GM23338 (cell line): ENCODE measurements at regions not wholly inside any gene's neighbourhood (a gene's known extent, or its start where the extent isn't known, plus 50 kb on each side); places are given as distances from the start of the nearest gene placed in this dataset.

Source experiments
- ATAC-seq: fragments of 200-7000 bp; cut with Tn5 transposase; 3 replicates; pipeline ENCODE4 v1.9.1; 2020
- DNase-seq: peaks from one replicate; pipeline ENCODE4 v3.0.0-alpha.2; 2015; ENCODE audit warnings: low spot score
- H2AFZ ChIP-seq: fragments of 200-600 bp; sonication (generic); 2 replicates; pipeline ENCODE4 v1.8.0; 2016; ENCODE audit warnings: antibody characterized with exemption, mild to moderate bottlenecking, moderate library complexity
- H3F3A ChIP-seq: fragments of 200-600 bp; sonication (generic); replicated peaks from 2 replicates; pipeline ENCODE4 v1.8.0; 2017; ENCODE audit warnings: antibody characterized with exemption, mixed run types, low read depth
- H3K27ac ChIP-seq: fragments of 200-600 bp; sonication (generic); 2 replicates; pipeline ENCODE4 v1.6.1; 2016; ENCODE audit warnings: low read depth
- H3K27me3 ChIP-seq: fragments of 200-600 bp; sonication (generic); 2 replicates; pipeline ENCODE4 v1.8.0; 2016; ENCODE audit warnings: mild to moderate bottlenecking, mixed run types, moderate library complexity; ENCODE audit not compliant: insufficient read depth
- H3K36me3 ChIP-seq: fragments of 200-600 bp; sonication (generic); 2 replicates; pipeline ENCODE4 v1.8.0; 2016; ENCODE audit warnings: mild to moderate bottlenecking; ENCODE audit not compliant: insufficient read depth
- H3K4me1 ChIP-seq: fragments of 200-600 bp; sonication (generic); 2 replicates; pipeline ENCODE4 v1.8.0; 2016; ENCODE audit warnings: mild to moderate bottlenecking, moderate library complexity; ENCODE audit not compliant: insufficient read depth
- H3K4me2 ChIP-seq: fragments of 200-600 bp; sonication (generic); 2 replicates; pipeline ENCODE4 v1.7.1; 2017; ENCODE audit warnings: mixed run types
- H3K4me3 ChIP-seq: fragments of 200-600 bp; sonication (generic); 2 replicates; pipeline ENCODE4 v1.6.1; 2016; ENCODE audit warnings: mixed run types
- H3K79me2 ChIP-seq: fragments of 200-600 bp; sonication (generic); replicated peaks from 2 replicates; pipeline ENCODE4 v1.8.0; 2017; ENCODE audit warnings: mild to moderate bottlenecking; ENCODE audit not compliant: insufficient read depth
- H3K9me2 ChIP-seq: fragments of 200-600 bp; sonication (generic); 2 replicates; pipeline ENCODE4 v1.8.0; 2017; ENCODE audit not compliant: insufficient read depth
- H4K20me1 ChIP-seq: fragments of 200-600 bp; sonication (generic); replicated peaks from 2 replicates; pipeline ENCODE4 v1.8.0; 2017; ENCODE audit warnings: mild to moderate bottlenecking; ENCODE audit not compliant: insufficient read depth
- H3K27ac Mint-ChIP-seq: 2 replicates; pipeline ENCODE4 v1.8.0; 2020; ENCODE audit warnings: inconsistent platforms, mild to moderate bottlenecking, moderate library complexity, mixed read lengths
- H3K27me3 Mint-ChIP-seq: 3 replicates; pipeline ENCODE4 v1.8.0; 2022; ENCODE audit warnings: low read depth, mild to moderate bottlenecking, moderate library complexity, mixed read lengths, inconsistent platforms; ENCODE audit not compliant: insufficient read depth, poor library complexity
- H3K36me3 Mint-ChIP-seq: 3 replicates; pipeline ENCODE4 v1.8.0; 2021; ENCODE audit warnings: low read depth, mild to moderate bottlenecking, inconsistent platforms, moderate library complexity, mixed read lengths
- H3K4me1 Mint-ChIP-seq: 3 replicates; pipeline ENCODE4 v1.8.0; 2020; ENCODE audit warnings: mild to moderate bottlenecking, inconsistent platforms, mixed read lengths
- H3K4me3 Mint-ChIP-seq: 3 replicates; pipeline ENCODE4 v1.8.0; 2021; ENCODE audit warnings: moderate library complexity, mild to moderate bottlenecking, inconsistent platforms, mixed read lengths
- H3K9me3 Mint-ChIP-seq: 3 replicates; pipeline ENCODE4 v1.8.0; 2020; ENCODE audit warnings: moderate library complexity, mild to moderate bottlenecking, inconsistent platforms, mixed read lengths
- CREB1 ChIP-seq: fragments of 250-450 bp; sonication (Bioruptor Pico); IDR thresholded peaks from 2 replicates; pipeline ENCODE4 v1.5.0; 2020; ENCODE audit warnings: low read depth, mild to moderate bottlenecking, moderate library complexity
- EZH2 ChIP-seq: fragments of 200-600 bp; sonication (generic); IDR thresholded peaks from one replicate; pipeline ENCODE4 v1.8.0; 2017; ENCODE audit warnings: antibody characterized with exemption, mild to moderate bottlenecking, low read depth; ENCODE audit not compliant: unreplicated experiment
- EZH2phosphoT487 ChIP-seq: fragments of 200-600 bp; sonication (generic); IDR thresholded peaks from one replicate; pipeline ENCODE4 v1.8.1; 2018; ENCODE audit warnings: antibody characterized with exemption; ENCODE audit not compliant: unreplicated experiment
- JUNB ChIP-seq: IDR thresholded peaks from one replicate; pipeline ENCODE4 v1.6.1; 2016; ENCODE audit warnings: antibody characterized with exemption; ENCODE audit not compliant: unreplicated experiment
- NANOG ChIP-seq: IDR thresholded peaks from 2 replicates; pipeline ENCODE4 v1.6.1; 2016; ENCODE audit warnings: antibody characterized with exemption, borderline replicate concordance
- POLR2AphosphoS5 ChIP-seq: IDR thresholded peaks from 2 replicates; pipeline ENCODE4 v1.6.1; 2016; ENCODE audit warnings: antibody characterized with exemption, low read depth
- STAT1 ChIP-seq: IDR thresholded peaks from one replicate; pipeline ENCODE4 v1.6.1; 2016; ENCODE audit warnings: antibody characterized with exemption; ENCODE audit not compliant: unreplicated experiment
- ZNF114 ChIP-seq: fragments of 250-450 bp; sonication (Bioruptor Pico); IDR thresholded peaks from 2 replicates; pipeline ENCODE4 v1.5.0; 2020; ENCODE audit warnings: mild to moderate bottlenecking, moderate library complexity
- ZNF331 ChIP-seq: fragments of 250-450 bp; sonication (Bioruptor Pico); IDR thresholded peaks from 2 replicates; pipeline ENCODE4 v1.5.0; 2020; ENCODE audit warnings: low read depth, mild to moderate bottlenecking, moderate library complexity
- TF ChIP-seq, protein P1 (sequence below): IDR thresholded peaks from one replicate; pipeline ENCODE4 v1.6.1; 2018; ENCODE audit warnings: antibody characterized with exemption; ENCODE audit not compliant: unreplicated experiment
- TF ChIP-seq, protein P2 (sequence below), 2 experiments: fragments of 200-600 bp in 1 of 2; sonication (generic) in 1 of 2; conservative IDR thresholded peaks; 2 replicates each; pipeline versions ENCODE4 v1.5.1 to v1.6.1; 2016 to 2017; ENCODE audit warnings: antibody characterized with exemption in 2 of 2, low read depth in 2 of 2, mild to moderate bottlenecking in 2 of 2, moderate library complexity in 1 of 2
- TF ChIP-seq, protein P3 (sequence below): IDR thresholded peaks from 2 replicates; pipeline ENCODE4 v1.6.1; 2016; ENCODE audit warnings: antibody characterized with exemption
- TF ChIP-seq, protein P4 (sequence below): fragments of 250-450 bp; sonication (Bioruptor Pico); IDR thresholded peaks from 2 replicates; pipeline ENCODE4 v1.5.0; 2020; ENCODE audit warnings: mild to moderate bottlenecking, moderate library complexity

DNA sequence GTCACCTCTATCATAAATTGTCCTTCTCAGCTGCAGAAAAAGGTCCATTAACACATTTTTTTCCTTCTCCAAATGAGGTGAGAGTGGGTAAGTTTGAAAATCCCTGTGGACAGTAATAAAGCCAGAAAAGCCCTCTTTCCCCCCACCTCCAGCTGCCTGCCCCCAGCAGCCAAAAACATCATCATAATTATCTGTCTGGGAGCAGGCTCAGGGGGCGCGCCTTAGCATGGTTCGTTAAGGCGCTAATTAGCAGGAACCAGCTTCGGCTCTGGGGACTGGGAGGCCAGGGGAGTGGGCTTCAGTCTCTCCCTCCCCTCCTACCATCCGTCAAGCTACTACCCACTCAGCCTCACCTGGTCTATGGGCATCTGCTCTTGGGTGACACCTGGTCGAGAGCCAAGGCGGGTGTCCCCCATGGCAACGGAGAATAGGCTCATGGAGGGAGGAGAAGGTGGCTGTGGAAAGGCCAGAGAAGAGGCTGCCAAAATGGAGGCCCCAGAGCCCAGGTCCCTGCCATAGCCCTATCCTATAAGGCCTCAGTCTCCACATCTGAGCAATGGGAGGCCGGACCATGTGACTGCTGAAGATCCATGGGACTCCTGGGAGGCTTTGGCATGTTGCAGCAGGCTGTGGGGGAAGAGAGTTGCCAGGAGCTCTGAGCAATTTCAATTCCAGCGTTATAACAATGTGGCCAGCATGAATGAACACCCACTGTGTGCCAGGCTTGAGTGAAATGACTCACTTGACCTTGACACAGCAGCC is 140.1 kb upstream of the LINGO1 start:
- no peak overlapping the region for H3K27ac Mint-ChIP-seq
- no peak overlapping the region for H3K4me2 ChIP-seq
- TF ChIP-seq CREB1 (CRISPR knock-in tag) (no peak), POLR2AphosphoS5 (no peak), JUNB (no peak), NANOG (no peak), STAT1 (no peak), EZH2 (no peak), EZH2phosphoT487 (no peak), ZNF331 (CRISPR knock-in tag) (no peak), ZNF114 (no peak)
- TF ChIP-seq, protein P1, sequence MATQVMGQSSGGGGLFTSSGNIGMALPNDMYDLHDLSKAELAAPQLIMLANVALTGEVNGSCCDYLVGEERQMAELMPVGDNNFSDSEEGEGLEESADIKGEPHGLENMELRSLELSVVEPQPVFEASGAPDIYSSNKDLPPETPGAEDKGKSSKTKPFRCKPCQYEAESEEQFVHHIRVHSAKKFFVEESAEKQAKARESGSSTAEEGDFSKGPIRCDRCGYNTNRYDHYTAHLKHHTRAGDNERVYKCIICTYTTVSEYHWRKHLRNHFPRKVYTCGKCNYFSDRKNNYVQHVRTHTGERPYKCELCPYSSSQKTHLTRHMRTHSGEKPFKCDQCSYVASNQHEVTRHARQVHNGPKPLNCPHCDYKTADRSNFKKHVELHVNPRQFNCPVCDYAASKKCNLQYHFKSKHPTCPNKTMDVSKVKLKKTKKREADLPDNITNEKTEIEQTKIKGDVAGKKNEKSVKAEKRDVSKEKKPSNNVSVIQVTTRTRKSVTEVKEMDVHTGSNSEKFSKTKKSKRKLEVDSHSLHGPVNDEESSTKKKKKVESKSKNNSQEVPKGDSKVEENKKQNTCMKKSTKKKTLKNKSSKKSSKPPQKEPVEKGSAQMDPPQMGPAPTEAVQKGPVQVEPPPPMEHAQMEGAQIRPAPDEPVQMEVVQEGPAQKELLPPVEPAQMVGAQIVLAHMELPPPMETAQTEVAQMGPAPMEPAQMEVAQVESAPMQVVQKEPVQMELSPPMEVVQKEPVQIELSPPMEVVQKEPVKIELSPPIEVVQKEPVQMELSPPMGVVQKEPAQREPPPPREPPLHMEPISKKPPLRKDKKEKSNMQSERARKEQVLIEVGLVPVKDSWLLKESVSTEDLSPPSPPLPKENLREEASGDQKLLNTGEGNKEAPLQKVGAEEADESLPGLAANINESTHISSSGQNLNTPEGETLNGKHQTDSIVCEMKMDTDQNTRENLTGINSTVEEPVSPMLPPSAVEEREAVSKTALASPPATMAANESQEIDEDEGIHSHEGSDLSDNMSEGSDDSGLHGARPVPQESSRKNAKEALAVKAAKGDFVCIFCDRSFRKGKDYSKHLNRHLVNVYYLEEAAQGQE, result no peak
- TF ChIP-seq, protein P2, sequence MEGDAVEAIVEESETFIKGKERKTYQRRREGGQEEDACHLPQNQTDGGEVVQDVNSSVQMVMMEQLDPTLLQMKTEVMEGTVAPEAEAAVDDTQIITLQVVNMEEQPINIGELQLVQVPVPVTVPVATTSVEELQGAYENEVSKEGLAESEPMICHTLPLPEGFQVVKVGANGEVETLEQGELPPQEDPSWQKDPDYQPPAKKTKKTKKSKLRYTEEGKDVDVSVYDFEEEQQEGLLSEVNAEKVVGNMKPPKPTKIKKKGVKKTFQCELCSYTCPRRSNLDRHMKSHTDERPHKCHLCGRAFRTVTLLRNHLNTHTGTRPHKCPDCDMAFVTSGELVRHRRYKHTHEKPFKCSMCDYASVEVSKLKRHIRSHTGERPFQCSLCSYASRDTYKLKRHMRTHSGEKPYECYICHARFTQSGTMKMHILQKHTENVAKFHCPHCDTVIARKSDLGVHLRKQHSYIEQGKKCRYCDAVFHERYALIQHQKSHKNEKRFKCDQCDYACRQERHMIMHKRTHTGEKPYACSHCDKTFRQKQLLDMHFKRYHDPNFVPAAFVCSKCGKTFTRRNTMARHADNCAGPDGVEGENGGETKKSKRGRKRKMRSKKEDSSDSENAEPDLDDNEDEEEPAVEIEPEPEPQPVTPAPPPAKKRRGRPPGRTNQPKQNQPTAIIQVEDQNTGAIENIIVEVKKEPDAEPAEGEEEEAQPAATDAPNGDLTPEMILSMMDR (conservative IDR thresholded peaks at IDR 0.05; ENCODE audit: low read depth in 2 of 2), result no peak
- TF ChIP-seq, protein P3, sequence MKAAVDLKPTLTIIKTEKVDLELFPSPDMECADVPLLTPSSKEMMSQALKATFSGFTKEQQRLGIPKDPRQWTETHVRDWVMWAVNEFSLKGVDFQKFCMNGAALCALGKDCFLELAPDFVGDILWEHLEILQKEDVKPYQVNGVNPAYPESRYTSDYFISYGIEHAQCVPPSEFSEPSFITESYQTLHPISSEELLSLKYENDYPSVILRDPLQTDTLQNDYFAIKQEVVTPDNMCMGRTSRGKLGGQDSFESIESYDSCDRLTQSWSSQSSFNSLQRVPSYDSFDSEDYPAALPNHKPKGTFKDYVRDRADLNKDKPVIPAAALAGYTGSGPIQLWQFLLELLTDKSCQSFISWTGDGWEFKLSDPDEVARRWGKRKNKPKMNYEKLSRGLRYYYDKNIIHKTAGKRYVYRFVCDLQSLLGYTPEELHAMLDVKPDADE, result no peak
- TF ChIP-seq, protein P4, sequence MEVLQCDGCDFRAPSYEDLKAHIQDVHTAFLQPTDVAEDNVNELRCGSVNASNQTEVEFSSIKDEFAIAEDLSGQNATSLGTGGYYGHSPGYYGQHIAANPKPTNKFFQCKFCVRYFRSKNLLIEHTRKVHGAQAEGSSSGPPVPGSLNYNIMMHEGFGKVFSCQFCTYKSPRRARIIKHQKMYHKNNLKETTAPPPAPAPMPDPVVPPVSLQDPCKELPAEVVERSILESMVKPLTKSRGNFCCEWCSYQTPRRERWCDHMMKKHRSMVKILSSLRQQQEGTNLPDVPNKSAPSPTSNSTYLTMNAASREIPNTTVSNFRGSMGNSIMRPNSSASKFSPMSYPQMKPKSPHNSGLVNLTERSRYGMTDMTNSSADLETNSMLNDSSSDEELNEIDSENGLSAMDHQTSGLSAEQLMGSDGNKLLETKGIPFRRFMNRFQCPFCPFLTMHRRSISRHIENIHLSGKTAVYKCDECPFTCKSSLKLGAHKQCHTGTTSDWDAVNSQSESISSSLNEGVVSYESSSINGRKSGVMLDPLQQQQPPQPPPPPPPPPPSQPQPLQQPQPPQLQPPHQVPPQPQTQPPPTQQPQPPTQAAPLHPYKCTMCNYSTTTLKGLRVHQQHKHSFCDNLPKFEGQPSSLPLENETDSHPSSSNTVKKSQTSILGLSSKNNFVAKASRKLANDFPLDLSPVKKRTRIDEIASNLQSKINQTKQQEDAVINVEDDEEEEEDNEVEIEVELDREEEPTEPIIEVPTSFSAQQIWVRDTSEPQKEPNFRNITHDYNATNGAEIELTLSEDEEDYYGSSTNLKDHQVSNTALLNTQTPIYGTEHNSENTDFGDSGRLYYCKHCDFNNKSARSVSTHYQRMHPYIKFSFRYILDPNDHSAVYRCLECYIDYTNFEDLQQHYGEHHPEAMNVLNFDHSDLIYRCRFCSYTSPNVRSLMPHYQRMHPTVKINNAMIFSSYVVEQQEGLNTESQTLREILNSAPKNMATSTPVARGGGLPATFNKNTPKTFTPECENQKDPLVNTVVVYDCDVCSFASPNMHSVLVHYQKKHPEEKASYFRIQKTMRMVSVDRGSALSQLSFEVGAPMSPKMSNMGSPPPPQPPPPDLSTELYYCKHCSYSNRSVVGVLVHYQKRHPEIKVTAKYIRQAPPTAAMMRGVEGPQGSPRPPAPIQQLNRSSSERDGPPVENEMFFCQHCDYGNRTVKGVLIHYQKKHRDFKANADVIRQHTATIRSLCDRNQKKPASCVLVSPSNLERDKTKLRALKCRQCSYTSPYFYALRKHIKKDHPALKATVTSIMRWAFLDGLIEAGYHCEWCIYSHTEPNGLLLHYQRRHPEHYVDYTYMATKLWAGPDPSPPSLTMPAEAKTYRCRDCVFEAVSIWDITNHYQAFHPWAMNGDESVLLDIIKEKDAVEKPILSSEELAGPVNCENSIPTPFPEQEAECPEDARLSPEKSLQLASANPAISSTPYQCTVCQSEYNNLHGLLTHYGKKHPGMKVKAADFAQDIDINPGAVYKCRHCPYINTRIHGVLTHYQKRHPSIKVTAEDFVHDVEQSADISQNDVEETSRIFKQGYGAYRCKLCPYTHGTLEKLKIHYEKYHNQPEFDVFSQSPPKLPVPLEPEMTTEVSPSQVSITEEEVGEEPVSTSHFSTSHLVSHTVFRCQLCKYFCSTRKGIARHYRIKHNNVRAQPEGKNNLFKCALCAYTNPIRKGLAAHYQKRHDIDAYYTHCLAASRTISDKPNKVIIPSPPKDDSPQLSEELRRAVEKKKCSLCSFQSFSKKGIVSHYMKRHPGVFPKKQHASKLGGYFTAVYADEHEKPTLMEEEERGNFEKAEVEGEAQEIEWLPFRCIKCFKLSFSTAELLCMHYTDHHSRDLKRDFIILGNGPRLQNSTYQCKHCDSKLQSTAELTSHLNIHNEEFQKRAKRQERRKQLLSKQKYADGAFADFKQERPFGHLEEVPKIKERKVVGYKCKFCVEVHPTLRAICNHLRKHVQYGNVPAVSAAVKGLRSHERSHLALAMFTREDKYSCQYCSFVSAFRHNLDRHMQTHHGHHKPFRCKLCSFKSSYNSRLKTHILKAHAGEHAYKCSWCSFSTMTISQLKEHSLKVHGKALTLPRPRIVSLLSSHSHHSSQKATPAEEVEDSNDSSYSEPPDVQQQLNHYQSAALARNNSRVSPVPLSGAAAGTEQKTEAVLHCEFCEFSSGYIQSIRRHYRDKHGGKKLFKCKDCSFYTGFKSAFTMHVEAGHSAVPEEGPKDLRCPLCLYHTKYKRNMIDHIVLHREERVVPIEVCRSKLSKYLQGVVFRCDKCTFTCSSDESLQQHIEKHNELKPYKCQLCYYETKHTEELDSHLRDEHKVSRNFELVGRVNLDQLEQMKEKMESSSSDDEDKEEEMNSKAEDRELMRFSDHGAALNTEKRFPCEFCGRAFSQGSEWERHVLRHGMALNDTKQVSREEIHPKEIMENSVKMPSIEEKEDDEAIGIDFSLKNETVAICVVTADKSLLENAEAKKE (CRISPR knock-in tag), result no peak
- DNase-seq (no peak), ATAC-seq (no peak)
- no peak overlapping the region for H3K4me3 Mint-ChIP-seq
- H3K27me3 Mint-ChIP-seq, result peaks cover 8% of the 10 kb centered on the region
- H3K4me1 ChIP-seq, result peaks cover 6% of the 10 kb centered on the region
- no peaks in the 10 kb centered on the region; the same call in 2 of the 3 replicates for H3K9me3 Mint-ChIP-seq
- peaks cover 21% of the 10 kb centered on the region; the same call in 2 of the 3 replicates for H3K4me1 Mint-ChIP-seq
- H3K27ac ChIP-seq, result no peak overlapping the region
- H3K79me2 ChIP-seq, result no peaks in the 10 kb centered on the region
- no peaks in the 10 kb centered on the region for H3F3A ChIP-seq
- no peak overlapping the region for H3K4me3 ChIP-seq
- H3K9me2 ChIP-seq, result no peaks in the 10 kb centered on the region
- H2AFZ ChIP-seq, result no peak overlapping the region
- no peaks in the 10 kb centered on the region for H3K27me3 ChIP-seq
- H4K20me1 ChIP-seq, result no peaks in the 10 kb centered on the region
- H3K36me3 ChIP-seq, result no peaks in the 10 kb centered on the region
- H3K36me3 Mint-ChIP-seq, result peaks cover 2% of the 10 kb centered on the region; the same call in 1 of the 3 replicates
